ENCODE measurements at regions not wholly inside any gene's neighbourhood (a gene's known extent, or its start where the extent isn't known, plus 50 kb on each side); places are given as distances from the start of the nearest gene placed in this dataset.

DNA sequence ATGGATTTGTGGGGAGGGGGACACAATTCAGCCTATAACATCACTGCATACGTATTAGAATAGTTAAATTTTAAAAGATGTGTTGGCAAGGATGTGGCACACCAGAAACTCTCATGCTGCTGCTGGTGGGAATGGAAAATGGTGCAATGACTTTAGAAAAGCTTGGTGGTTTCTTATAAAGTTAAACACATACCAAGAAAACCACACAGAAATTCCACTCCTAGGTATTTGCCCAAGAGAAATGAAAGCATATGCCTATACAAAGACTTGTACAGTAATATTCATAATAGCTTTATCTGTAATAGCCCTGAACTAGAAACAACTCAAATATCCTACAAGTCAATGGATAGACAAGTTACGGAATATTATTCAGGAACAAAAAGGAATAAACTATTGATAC, 71.3 kb upstream of the PDHA1 start:
- H3K27me3 Mint-ChIP-seq (ENCODE audit: low read depth) = peaks cover 2% of the 10 kb centered on the region
- H3K9me3 Mint-ChIP-seq = no peaks in the 10 kb centered on the region
- H3K36me3 Mint-ChIP-seq (ENCODE audit: low read depth) = no peaks in the 10 kb centered on the region
- H3K4me3 Mint-ChIP-seq = no peak overlapping the region
- H3K27ac Mint-ChIP-seq = no peak overlapping the region
- no peaks in the 10 kb centered on the region for H3K4me1 Mint-ChIP-seq (ENCODE audit: low read depth)
- no peak for DNase-seq (ENCODE audit: low spot score)

DNA sequence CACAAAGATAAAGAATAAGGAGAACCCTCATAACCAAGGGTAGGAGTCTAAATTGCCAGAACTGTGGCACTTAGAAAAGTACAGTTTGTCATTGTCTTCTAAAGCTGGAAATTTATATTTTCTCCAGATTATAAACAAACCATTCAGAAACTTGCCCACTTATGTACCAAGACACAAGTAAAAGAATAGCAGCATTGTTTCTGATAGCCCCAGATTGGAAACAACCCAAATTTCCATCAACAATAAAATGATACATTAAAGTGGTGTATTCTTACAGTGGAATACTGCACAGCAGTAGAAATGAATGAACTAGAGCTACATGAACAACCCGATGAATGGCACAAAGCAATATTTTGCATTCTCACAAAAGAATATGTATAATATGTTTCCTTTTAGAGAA, 63.1 kb upstream of the PDHA1 start:
- H3K27ac Mint-ChIP-seq = no peak overlapping the region
- H3K9me3 Mint-ChIP-seq = no peaks in the 10 kb centered on the region
- no peak for DNase-seq (ENCODE audit: low spot score)

DNA sequence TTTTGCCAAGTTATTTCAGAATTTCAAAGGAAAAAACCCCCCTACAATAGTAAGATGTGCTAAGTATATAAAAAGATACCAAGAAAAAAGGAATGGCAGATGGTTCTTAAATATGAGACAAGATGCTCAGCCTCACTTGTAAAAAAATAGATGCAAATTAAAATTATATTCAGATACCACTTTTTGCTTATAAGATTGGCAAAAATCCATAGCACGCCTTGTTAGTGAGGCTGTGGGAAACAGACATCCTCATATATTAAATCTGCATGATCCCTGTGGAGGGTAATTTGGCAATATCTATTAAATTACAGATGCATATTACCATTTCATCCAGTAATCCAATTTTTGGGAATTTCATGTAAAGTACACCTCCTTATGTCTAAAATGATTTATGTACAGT, 62.5 kb upstream of the PDHA1 start:
- Mint-ChIP-seq H3K27ac (no peak overlapping the region), H3K36me3 (ENCODE audit: low read depth) (no peaks in the 10 kb centered on the region), H3K27me3 (ENCODE audit: low read depth) (peaks cover 1% of the 10 kb centered on the region), H3K4me1 (ENCODE audit: low read depth) (no peaks in the 10 kb centered on the region), H3K9me3 (no peaks in the 10 kb centered on the region), H3K4me3 (no peak overlapping the region)
- DNase-seq (ENCODE audit: low spot score) = no peak

More for the DNA sequence above, 63.1 kb upstream of the PDHA1 start:
- H3K27me3 Mint-ChIP-seq (ENCODE audit: low read depth) = peaks cover 2% of the 10 kb centered on the region
- H3K4me3 Mint-ChIP-seq = no peak overlapping the region
- no peaks in the 10 kb centered on the region for H3K4me1 Mint-ChIP-seq (ENCODE audit: low read depth)
- H3K36me3 Mint-ChIP-seq (ENCODE audit: low read depth) = no peaks in the 10 kb centered on the region

DNA sequence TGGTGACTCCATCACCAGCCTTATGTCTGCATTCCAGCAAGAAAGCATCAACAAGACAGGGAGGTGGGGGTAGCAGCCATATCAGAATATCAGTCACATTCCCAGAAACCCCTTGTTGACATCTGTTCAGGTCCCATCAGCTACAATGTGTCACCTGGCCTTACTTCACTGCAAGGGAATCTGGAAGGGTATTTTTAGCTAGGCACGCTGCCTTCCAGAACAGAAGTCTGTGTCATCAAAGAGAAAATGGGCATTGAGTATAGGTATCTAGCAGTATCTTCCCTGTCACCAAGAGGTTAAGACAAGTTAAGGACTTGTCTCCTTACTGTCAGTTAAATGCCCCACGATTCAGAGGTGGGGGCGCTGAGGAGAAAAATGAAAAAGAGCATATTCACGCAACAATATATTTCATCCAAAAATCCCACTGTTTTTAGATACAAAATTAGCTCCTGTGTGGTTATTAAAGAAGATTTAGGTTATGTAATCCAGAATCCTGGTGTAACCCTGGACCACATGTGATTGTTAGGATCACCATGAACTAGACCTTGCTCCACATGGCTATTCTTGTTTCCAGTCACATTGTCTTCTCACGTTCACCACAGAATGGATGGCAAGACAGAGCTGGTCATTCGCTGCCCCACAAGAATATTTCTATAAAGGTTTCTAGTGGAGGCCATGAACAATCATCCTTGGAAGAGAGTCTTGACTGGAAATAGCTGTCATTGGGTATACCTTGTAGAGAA, 60.0 kb upstream of the PDHA1 start:
- H3K9me3 Mint-ChIP-seq = no peaks in the 10 kb centered on the region
- H3K27ac Mint-ChIP-seq = no peak overlapping the region
- no peaks in the 10 kb centered on the region for H3K27me3 Mint-ChIP-seq (ENCODE audit: low read depth)
- H3K4me1 Mint-ChIP-seq (ENCODE audit: low read depth) = no peaks in the 10 kb centered on the region
- H3K36me3 Mint-ChIP-seq (ENCODE audit: low read depth) = no peaks in the 10 kb centered on the region
- H3K4me3 Mint-ChIP-seq = no peak overlapping the region
- no peak for DNase-seq (ENCODE audit: low spot score)

DNA sequence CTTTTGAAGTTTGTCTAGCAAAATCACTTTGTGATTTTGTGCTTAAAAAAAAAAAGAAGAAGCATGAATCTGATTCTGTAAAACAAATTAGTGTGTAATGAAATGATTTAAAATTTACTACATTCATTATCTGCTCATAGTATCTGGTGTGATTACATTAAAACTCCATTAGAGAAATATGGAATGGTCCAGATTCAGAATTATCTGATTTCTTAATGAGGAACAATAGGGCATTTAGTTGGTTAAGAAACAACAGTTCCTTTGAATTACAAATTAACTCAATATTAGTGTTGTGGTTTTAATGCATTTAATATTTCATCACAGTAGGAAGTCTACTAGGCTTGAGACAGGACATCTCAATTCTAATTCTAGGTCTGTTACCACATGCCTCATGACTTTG, 57.9 kb upstream of the PDHA1 start:
- Mint-ChIP-seq H3K4me1 (ENCODE audit: low read depth) (no peaks in the 10 kb centered on the region), H3K4me3 (no peak overlapping the region), H3K36me3 (ENCODE audit: low read depth) (no peaks in the 10 kb centered on the region), H3K9me3 (no peaks in the 10 kb centered on the region), H3K27me3 (ENCODE audit: low read depth) (peaks cover 4% of the 10 kb centered on the region), H3K27ac (no peak overlapping the region)
- DNase-seq (ENCODE audit: low spot score) = no peak

DNA sequence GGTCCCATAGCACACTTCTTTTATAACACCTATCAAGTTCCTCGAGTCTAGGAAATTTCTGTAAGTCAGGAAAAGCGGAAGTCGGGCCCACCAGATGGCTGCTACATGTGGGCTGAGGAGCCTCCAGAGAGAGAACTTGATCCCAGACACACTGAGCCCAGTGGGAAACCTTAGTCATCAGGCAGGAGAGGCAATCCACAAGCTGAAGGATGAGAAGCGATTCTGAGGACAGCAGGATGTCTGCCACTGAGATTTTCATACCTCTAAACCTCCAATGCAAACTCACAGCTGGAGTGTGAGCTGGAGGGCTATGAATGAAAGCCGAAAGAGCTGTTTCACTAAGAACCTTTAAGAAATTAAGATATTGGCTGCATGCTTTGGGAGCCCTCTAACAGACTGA, 52.6 kb upstream of the PDHA1 start:
- peaks cover 4% of the 10 kb centered on the region for H3K27me3 Mint-ChIP-seq (ENCODE audit: low read depth)
- no peak overlapping the region for H3K4me3 Mint-ChIP-seq
- no peak for DNase-seq (ENCODE audit: low spot score)
- no peaks in the 10 kb centered on the region for H3K9me3 Mint-ChIP-seq
- no peaks in the 10 kb centered on the region for H3K36me3 Mint-ChIP-seq (ENCODE audit: low read depth)
- H3K4me1 Mint-ChIP-seq (ENCODE audit: low read depth) = no peaks in the 10 kb centered on the region
- H3K27ac Mint-ChIP-seq = no peak overlapping the region

DNA sequence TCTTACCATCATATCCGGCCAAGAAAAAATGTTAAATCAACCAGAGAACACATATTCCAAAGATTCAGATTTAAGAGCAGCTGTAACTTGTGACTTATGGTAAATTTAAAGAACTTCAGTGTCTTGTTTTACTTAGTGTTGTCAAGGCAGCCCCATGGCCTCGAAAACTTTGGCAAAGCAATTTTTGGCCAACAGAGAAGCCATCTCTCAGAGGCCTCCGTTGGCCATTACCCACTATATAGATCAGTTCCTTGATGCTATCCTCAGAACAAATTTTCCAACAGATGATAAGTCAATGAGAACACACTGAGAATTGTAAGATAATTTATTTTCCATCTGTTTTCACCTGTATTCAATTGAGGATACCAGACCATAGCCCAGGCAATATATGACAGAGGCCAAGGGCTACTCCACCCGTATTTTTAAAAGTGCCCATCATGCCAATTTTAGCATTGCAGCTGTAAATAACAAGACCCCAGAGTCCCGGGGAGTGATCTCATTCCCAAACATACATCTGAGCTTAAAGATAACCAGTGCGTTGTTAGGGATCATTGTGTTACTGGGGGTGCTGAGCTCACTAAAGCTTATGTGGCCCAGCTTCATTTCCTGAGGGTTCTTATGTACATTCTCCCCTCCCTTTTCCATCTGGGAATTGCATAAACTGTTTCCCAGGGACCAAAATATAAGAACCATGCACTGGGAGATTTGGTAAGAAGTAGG, 50.0 kb upstream of the PDHA1 start:
- Mint-ChIP-seq H3K27me3 (ENCODE audit: low read depth) (peaks cover 4% of the 10 kb centered on the region), H3K27ac (no peak overlapping the region), H3K36me3 (ENCODE audit: low read depth) (no peaks in the 10 kb centered on the region), H3K9me3 (no peaks in the 10 kb centered on the region), H3K4me1 (ENCODE audit: low read depth) (no peaks in the 10 kb centered on the region), H3K4me3 (no peak overlapping the region)
- DNase-seq (ENCODE audit: low spot score) = no peak
